GM19467 (cell line): ENCODE measurements at regions not wholly inside any gene's neighbourhood (a gene's known extent, or its start where the extent isn't known, plus 50 kb on each side); places are given as distances from the start of the nearest gene placed in this dataset.
A peak's percentile ranks its signal among the peaks of the same experiment; 100 is the strongest.

Source experiments
- ATAC-seq: cut with Tn5 transposase; IDR thresholded peaks from one replicate; pipeline ENCODE4 v1.9.1; 2021; ENCODE audit warnings: mild to moderate bottlenecking, moderate library complexity; ENCODE audit not compliant: unreplicated experiment

- ATAC-seq: peak; percentile 96
These were observed 143.2 kb downstream of the RMI1 start for GRCh38 chr9:84123648-84124406.

- ATAC-seq: no peak
These were observed 144.4 kb downstream of the RMI1 start for GRCh38 chr9:84125046-84125445.

GRCh38 chr9:84129529-84129928 lies 148.9 kb downstream of the RMI1 start:
- no peak for ATAC-seq

GRCh38 chr9:84136119-84136868 lies 155.7 kb downstream of the RMI1 start:
- no peak for ATAC-seq

- ATAC-seq: no peak
These were observed 157.4 kb downstream of the RMI1 start for GRCh38 chr9:84137968-84138367.

- ATAC-seq: no peak
These were observed 157.9 kb downstream of the RMI1 start for GRCh38 chr9:84138541-84138940.

GRCh38 chr9:84139296-84140070 lies 158.9 kb downstream of the RMI1 start:
- no peak for ATAC-seq

- no peak for ATAC-seq
These were observed 160.0 kb downstream of the RMI1 start for GRCh38 chr9:84140535-84141101.

GRCh38 chr9:84141741-84142370 lies 161.3 kb downstream of the RMI1 start:
- ATAC-seq: no peak

- ATAC-seq: no peak
These were observed 164.4 kb downstream of the RMI1 start for GRCh38 chr9:84145031-84145430.

GRCh38 chr9:84145780-84146179 lies 165.2 kb downstream of the RMI1 start:
- ATAC-seq: no peak

- ATAC-seq: no peak
These were observed 166.5 kb downstream of the RMI1 start for GRCh38 chr9:84146893-84147710.

GRCh38 chr9:84151236-84151635 lies 170.6 kb downstream of the RMI1 start:
- no peak for ATAC-seq

- ATAC-seq: no peak
These were observed 171.0 kb downstream of the RMI1 start for GRCh38 chr9:84151640-84152039.

GRCh38 chr9:84152204-84152603 lies 171.6 kb downstream of the RMI1 start:
- ATAC-seq: no peak

- ATAC-seq: no peak
These were observed 173.3 kb downstream of the RMI1 start for GRCh38 chr9:84153885-84154284.

GRCh38 chr9:84154320-84154719 lies 173.7 kb downstream of the RMI1 start:
- ATAC-seq: no peak

- ATAC-seq: no peak
These were observed 177.4 kb downstream of the SLC28A3 start for GRCh38 chr9:84163052-84163650.

- ATAC-seq: no peak
These were observed 173.7 kb downstream of the SLC28A3 start for GRCh38 chr9:84166891-84167290.

- no peak for ATAC-seq
These were observed 171.3 kb downstream of the SLC28A3 start for GRCh38 chr9:84169240-84169639.
